IMR-90 (cell line): ENCODE measurements at regions not wholly inside any gene's neighbourhood (a gene's known extent, or its start where the extent isn't known, plus 50 kb on each side); places are given as distances from the start of the nearest gene placed in this dataset.

Source experiments
- ATAC-seq: fragments of 200-7000 bp; cut with Tn5 transposase; 2 replicates; pipeline ENCODE4 v1.9.1; 2020; ENCODE audit warnings: low read depth, mild to moderate bottlenecking, moderate library complexity
- BruUV-seq: library from RNA; stranded (reverse); fragments of 400-500 nt; replicated peaks from 2 replicates; lab custom pipeline; 2021; lab: Mats Ljungman, UMichigan
- CTCF ChIA-PET: fragments of 300-600 bp; formaldehyde crosslinking; extraction: SDS; loops from one replicate; lab custom pipeline; 2021; ENCODE audit warnings: antibody characterized with exemption; lab: Yijun Ruan, JAX
- POLR2A ChIA-PET: fragments of 300-600 bp; sonication (Branson Sonifier 250); formaldehyde crosslinking; loops from one replicate; lab custom pipeline; 2022; ENCODE audit warnings: antibody characterized with exemption; ENCODE audit not compliant: unreplicated experiment; lab: Charles Lee
- DNase-seq: peaks from one replicate; pipeline ENCODE4 v3.0.0; 2013
- H2AFZ ChIP-seq: replicated peaks from 2 replicates; pipeline ENCODE3; 2013; ENCODE audit warnings: low read length, mild to moderate bottlenecking; ENCODE audit not compliant: poor library complexity
- H2AK5ac ChIP-seq: 2 replicates; pipeline ENCODE4 v1.6.1; 2013; ENCODE audit warnings: low read depth, low read length, inconsistent platforms
- H2AK9ac ChIP-seq: replicated peaks from 2 replicates; pipeline ENCODE3; 2013; ENCODE audit warnings: mild to moderate bottlenecking, low read depth, low read length, moderate library complexity; ENCODE audit not compliant: poor library complexity
- H2BK120ac ChIP-seq: 2 replicates; pipeline ENCODE4 v1.6.1; 2013; ENCODE audit warnings: low read depth, low read length, inconsistent platforms
- H2BK15ac ChIP-seq: 3 replicates; pipeline ENCODE4 v1.6.1; 2013; ENCODE audit warnings: low read depth, low read length, inconsistent platforms
- H2BK20ac ChIP-seq: 2 replicates; pipeline ENCODE4 v1.6.1; 2013; ENCODE audit warnings: low read depth, mild to moderate bottlenecking, inconsistent platforms, low read length, moderate library complexity
- H2BK5ac ChIP-seq: 2 replicates; pipeline ENCODE4 v1.6.1; 2013; ENCODE audit warnings: mild to moderate bottlenecking, low read depth, low read length, inconsistent platforms; ENCODE audit not compliant: poor library complexity, severe bottlenecking
- H3K14ac ChIP-seq: replicated peaks from 2 replicates; pipeline ENCODE4 v1.6.1; 2013; ENCODE audit warnings: low read depth, low read length, inconsistent platforms
- H3K18ac ChIP-seq: 2 replicates; pipeline ENCODE4 v1.6.1; 2013; ENCODE audit warnings: low read depth, low read length, control low read depth
- H3K23ac ChIP-seq: 2 replicates; pipeline ENCODE4 v1.6.1; 2013; ENCODE audit warnings: low read depth, low read length, inconsistent platforms
- H3K27ac ChIP-seq: 2 replicates; pipeline ENCODE4 v1.5.1; 2013; ENCODE audit warnings: mild to moderate bottlenecking, control low read depth, low read length; ENCODE audit not compliant: insufficient read depth
- H3K27me3 ChIP-seq: 2 replicates; pipeline ENCODE4 v1.6.1; 2013; ENCODE audit warnings: low read length; ENCODE audit not compliant: control insufficient read depth, insufficient read depth
- H3K36me3 ChIP-seq: 2 replicates; pipeline ENCODE4 v1.6.1; 2013; ENCODE audit warnings: low read length, mixed read lengths; ENCODE audit not compliant: control insufficient read depth, insufficient read depth
- H3K4ac ChIP-seq: 2 replicates; pipeline ENCODE4 v1.6.1; 2013; ENCODE audit warnings: low read depth, low read length, inconsistent platforms
- H3K4me1 ChIP-seq: 2 replicates; pipeline ENCODE4 v1.6.1; 2013; ENCODE audit warnings: low read length, mixed read lengths; ENCODE audit not compliant: control insufficient read depth, insufficient read depth
- H3K4me2 ChIP-seq: 2 replicates; pipeline ENCODE4 v1.6.1; 2013; ENCODE audit warnings: low read depth, mild to moderate bottlenecking, control low read depth, low read length, moderate library complexity
- H3K4me3 ChIP-seq: 2 replicates; pipeline ENCODE4 v1.5.1; 2013; ENCODE audit warnings: low read depth, mild to moderate bottlenecking, control low read depth, low read length, moderate library complexity; ENCODE audit not compliant: insufficient read depth
- H3K56ac ChIP-seq: 2 replicates; pipeline ENCODE4 v1.6.1; 2013; ENCODE audit warnings: low read length, inconsistent platforms; ENCODE audit not compliant: insufficient read depth; ENCODE audit errors: extremely low read depth
- H3K79me1 ChIP-seq, 2 experiments: 2 replicates each; pipeline ENCODE4 v1.6.1; 2013; ENCODE audit warnings: low read length in 2 of 2, inconsistent platforms in 1 of 2, low read depth in 1 of 2
- H3K9ac ChIP-seq: 2 replicates; pipeline ENCODE4 v1.6.1; 2013; ENCODE audit warnings: low read depth, low read length, control low read depth
- H3K9me1 ChIP-seq: 2 replicates; pipeline ENCODE4 v1.6.1; 2013; ENCODE audit warnings: low read length, inconsistent platforms; ENCODE audit not compliant: insufficient read depth
- H3K9me3 ChIP-seq: 2 replicates; pipeline ENCODE4 v1.6.1; 2013; ENCODE audit warnings: low read length; ENCODE audit not compliant: control insufficient read depth, insufficient read depth
- H4K20me1 ChIP-seq: 2 replicates; pipeline ENCODE4 v1.6.1; 2013; ENCODE audit warnings: low read length, inconsistent platforms; ENCODE audit not compliant: insufficient read depth
- H4K5ac ChIP-seq: 2 replicates; pipeline ENCODE4 v1.6.1; 2013; ENCODE audit warnings: mild to moderate bottlenecking, low read depth, low read length, control low read depth
- H4K8ac ChIP-seq, 2 experiments: 2 replicates each; pipeline ENCODE4 v1.6.1; 2013; ENCODE audit warnings: low read depth in 2 of 2, low read length in 2 of 2, control low read depth in 1 of 2, inconsistent platforms in 1 of 2
- H4K91ac ChIP-seq: 2 replicates; pipeline ENCODE4 v1.6.1; 2013; ENCODE audit warnings: low read depth, low read length, inconsistent platforms; ENCODE audit not compliant: insufficient read depth
- CEBPB ChIP-seq: IDR thresholded peaks from 2 replicates; pipeline ENCODE4 v1.6.1; 2012; ENCODE audit warnings: low read depth, low read length, improper control_type of control experiment
- RCOR1 ChIP-seq: IDR thresholded peaks from 2 replicates; pipeline ENCODE4 v1.6.1; 2012; ENCODE audit warnings: mild to moderate bottlenecking, low read length, improper control_type of control experiment; ENCODE audit not compliant: insufficient replicate concordance
- WGBS, 2 experiments: methylation state at CpG; one replicate each; pipeline versions ENCODE4 v1.1.5 to v1.1.7; 2013; ENCODE audit warnings: missing lambda C conversion rate in 2 of 2; ENCODE audit not compliant: insufficient read length in 1 of 2; ENCODE audit errors: extremely low coverage in 2 of 2; 5-methylcytosine and 5-hydroxymethylcytosine counted together
- dilution Hi-C: fragments of 300-500 bp; cut with HindIII; formaldehyde crosslinking; loops from one replicate; pipeline ENCODE4 v1.14.3; 2018; ENCODE audit warnings: low sequenced_read_pairs; ENCODE audit not compliant: unreplicated experiment
- in situ Hi-C: fragments of 300-500 bp; cut with MboI; formaldehyde crosslinking; loops from 3 replicates; pipeline ENCODE4 v1.14.3; 2019; ENCODE audit warnings: low sequenced_read_pairs, inconsistent platforms, mixed read lengths
- intact Hi-C: fragments of 100-400 bp; cut with micrococcal nuclease; formaldehyde crosslinking; loops from 2 replicates; pipeline ENCODE4 v1.10.0; 2022
- TF ChIP-seq, protein P1 (sequence below): fragments of 150-350 bp; IDR thresholded peaks from 2 replicates; pipeline ENCODE4 v1.6.1; 2017; ENCODE audit warnings: mild to moderate bottlenecking, antibody characterized with exemption, low read length, low read depth

- dilution Hi-C loops = no loop called here
- H2BK120ac ChIP-seq = 0 out of 2 replicates have a peak overlapping the region, but pooled peaks have one; percentile 5
- H4K91ac ChIP-seq = no peak overlapping the region
- no TSS peak for BruUV-seq
- H2AFZ ChIP-seq = no peak overlapping the region
- no peak overlapping the region for H4K8ac ChIP-seq
- H3K4me3 ChIP-seq = no peak overlapping the region
- H4K20me1 ChIP-seq = no peaks in the 10 kb centered on the region
- H2BK20ac ChIP-seq = no peak overlapping the region
- H3K23ac ChIP-seq = no peak overlapping the region
- no peaks in the 10 kb centered on the region for H3K9me3 ChIP-seq
- DNase-seq (peak; percentile 65), ATAC-seq (peak; percentile 26)
- peak; percentile 68 for TF ChIP-seq CEBPB
- TF ChIP-seq, protein P1, sequence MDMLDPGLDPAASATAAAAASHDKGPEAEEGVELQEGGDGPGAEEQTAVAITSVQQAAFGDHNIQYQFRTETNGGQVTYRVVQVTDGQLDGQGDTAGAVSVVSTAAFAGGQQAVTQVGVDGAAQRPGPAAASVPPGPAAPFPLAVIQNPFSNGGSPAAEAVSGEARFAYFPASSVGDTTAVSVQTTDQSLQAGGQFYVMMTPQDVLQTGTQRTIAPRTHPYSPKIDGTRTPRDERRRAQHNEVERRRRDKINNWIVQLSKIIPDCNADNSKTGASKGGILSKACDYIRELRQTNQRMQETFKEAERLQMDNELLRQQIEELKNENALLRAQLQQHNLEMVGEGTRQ = no peak
- TF ChIP-seq RCOR1 = peak; percentile 28
- no peaks in the 10 kb centered on the region for H3K79me1 ChIP-seq
- H2BK15ac ChIP-seq = no peak overlapping the region
- intact Hi-C loops = no loop called here
- H3K4me2 ChIP-seq = no peak overlapping the region
- peak overlapping the region; percentile 52 for H2AK5ac ChIP-seq
- H3K27me3 ChIP-seq = no peaks in the 10 kb centered on the region
- ChIA-PET POLR2A (no interaction called here), CTCF (interaction anchor here (0.5 kb wide), 1 partner anchor 107 kb away, joined by 3 read pairs; no protein-coding TSS in a partner anchor)
- no peak overlapping the region for H2AK9ac ChIP-seq
- H3K9me1 ChIP-seq = peaks cover 4% of the 10 kb centered on the region; the same call in 1 of the 2 replicates
- H3K27ac ChIP-seq = no peak overlapping the region
- no peak overlapping the region for H4K5ac ChIP-seq
- peak overlapping the region; percentile 58 for H2BK5ac ChIP-seq
- H3K14ac ChIP-seq = 0 out of 2 replicates have a peak overlapping the region, but pooled peaks have one; percentile 30
- no CpG with 5 or more reads among the region's 3 CpGs for WGBS, 2 experiments
- no peak overlapping the region for H3K9ac ChIP-seq
- no peak overlapping the region for H3K56ac ChIP-seq
- in situ Hi-C loops = no loop called here
- H3K36me3 ChIP-seq = no peaks in the 10 kb centered on the region
- peak overlapping the region; percentile 23; the same call in 1 of the 2 replicates for H3K4ac ChIP-seq
- peak overlapping the region; percentile 39; the same call in 1 of the 2 replicates for H3K18ac ChIP-seq
- peaks cover 11% of the 10 kb centered on the region; the same call in 1 of the 2 replicates for H3K4me1 ChIP-seq
Observed at GRCh38 chr2:225994748-225995405, 595.4 kb downstream of the NYAP2 start.
